Inferior parietal cortex (tissue), 1 donor: ENCODE measurements at regions not wholly inside any gene's neighbourhood (a gene's known extent, or its start where the extent isn't known, plus 50 kb on each side); places are given as distances from the start of the nearest gene placed in this dataset.

ENCODE experiments used
- DNase-seq: peaks from one replicate; pipeline ENCODE4 v3.0.0-alpha.2; 2016; ENCODE audit errors: extremely low spot score

GRCh38 chr20:60895363-60896079, 356.5 kb upstream of the CDH4 start:
- DNase-seq = no peak

DNA sequence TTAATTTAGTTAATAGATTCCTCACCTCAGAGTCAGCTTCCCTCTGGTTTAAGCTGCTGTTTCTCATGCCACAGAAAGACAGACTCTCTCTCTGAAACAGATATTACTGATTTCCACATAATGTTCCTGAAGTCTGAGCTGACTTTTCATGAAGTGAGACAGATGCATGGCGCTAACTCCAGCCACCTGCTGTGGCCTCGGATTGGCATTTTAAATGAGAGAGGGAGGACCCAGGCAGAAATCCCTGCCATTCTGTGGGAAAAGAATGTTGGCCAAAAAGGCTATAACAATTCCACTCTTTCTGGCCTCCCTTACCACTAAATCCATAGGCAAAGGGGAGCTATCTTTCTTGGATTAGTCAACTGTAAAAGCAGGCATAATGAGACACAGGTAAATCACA, 354.1 kb upstream of the CDH4 start:
- DNase-seq = no peak

- no peak for DNase-seq
Measured at GRCh38 chr20:60899320-60899719, 352.7 kb upstream of the CDH4 start.

DNA sequence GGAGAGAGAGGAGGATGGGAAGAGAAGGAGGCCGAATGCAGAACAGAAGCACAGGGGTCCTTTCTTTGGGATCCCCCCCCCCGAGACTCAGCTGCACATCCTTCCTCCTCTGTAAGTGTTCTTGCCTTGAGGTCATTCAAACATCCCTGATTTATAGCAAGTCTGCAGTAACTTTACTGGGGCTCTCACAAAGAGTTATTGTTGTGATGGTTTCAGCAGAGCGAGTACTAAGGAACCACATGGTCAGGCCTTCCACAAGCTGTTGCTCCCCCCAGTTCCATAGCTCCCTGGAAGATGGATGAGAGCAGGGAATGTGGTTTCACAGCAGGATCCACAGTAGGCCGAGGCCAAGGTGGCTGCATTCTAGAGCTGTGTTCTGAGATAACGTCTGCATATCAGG, 351.4 kb upstream of the CDH4 start:
- DNase-seq = no peak

DNA sequence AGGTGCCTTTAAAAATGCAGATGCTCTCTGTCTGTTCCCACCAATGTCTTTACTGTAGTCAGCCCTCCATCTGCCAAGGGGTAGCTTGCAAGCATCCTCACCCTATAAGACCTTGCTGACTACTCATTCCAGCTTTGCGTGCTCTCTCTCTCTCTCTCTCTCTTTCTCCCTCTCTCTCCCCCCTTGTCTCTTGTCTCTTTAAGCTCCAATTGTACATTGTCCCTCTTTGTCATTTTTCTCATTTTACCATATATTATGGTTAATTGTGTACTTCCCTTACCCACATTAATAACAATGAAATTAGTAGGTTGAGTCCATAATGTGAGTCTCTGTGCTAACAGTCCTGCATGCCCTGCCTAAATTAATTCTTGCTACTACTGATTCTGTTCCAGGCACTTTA, 350.2 kb upstream of the CDH4 start:
- no peak for DNase-seq

DNA sequence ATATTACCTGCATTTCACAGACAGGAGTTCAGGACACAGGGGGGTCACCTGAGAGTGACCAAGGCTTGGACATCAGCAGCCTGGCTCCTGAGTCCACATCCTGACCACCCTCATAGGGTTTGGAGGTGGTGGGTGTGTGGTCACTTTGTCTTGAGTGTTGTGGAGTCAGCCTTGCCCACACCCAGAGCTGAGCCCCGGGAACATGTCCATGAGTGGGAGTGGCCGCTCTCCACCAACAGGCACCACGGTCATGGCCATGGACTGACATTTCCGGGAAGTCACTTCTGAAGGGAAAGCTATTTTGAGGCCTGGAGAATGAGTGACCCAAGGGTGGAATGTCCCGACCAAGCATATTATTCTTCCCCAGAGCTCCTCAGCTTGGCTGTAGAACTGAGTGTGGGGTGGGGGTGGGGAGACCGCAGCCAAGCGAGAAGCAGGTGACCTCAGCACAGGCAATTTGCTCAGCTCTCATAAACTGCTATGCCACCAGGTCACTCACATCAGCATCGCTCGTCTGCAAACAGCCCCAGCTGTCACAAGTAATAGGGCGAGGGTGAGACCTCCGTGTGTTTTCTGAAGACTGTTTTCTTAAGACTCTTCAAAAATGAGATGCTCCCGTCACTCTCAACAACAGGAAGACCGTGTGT, 348.6 kb upstream of the CDH4 start:
- DNase-seq = no peak

- no peak for DNase-seq
Measured at GRCh38 chr20:60904730-60905129, 347.3 kb upstream of the CDH4 start.

DNA sequence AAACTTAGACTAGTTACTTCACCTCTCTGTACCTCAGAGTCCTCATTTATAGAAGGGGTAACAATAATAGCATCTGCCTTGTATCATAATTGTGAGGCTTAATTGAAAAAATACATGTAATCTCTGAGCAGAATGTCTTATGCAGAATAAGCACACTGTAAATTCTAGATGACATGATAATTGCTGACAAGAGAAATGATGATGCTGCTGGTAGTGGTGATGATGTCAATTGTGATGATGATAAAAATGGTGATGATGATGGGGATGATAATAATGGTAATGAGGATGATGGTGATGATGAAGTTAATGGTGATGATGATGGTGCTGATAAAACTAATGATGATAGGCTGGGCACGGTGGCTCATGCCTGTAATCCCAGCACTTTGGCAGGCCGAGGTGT, 346.1 kb upstream of the CDH4 start:
- no peak for DNase-seq

DNA sequence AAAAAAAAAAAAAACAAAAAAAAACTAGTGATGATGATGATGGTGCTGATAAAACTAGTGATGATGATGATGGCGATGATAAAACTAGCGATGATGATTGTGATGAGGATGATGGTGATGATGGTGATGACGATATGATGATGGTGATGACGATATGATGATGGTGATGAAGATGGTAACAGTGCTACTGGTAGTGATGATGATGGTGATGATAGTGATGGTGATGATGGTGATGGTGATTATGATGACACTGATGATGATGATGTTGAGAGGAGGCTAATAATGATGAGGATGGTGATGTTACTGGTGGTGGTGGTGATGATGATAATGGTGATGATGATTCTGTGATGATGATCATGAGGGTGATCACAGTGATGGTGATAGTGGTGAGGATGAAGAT, 345.5 kb upstream of the CDH4 start:
- no peak for DNase-seq

- DNase-seq = no peak
Measured at GRCh38 chr20:60913298-60913697, 338.8 kb upstream of the CDH4 start.

- DNase-seq = no peak
Measured at GRCh38 chr20:60921022-60921622, 330.9 kb upstream of the CDH4 start.

- no peak for DNase-seq
Measured at GRCh38 chr20:60926831-60927230, 325.2 kb upstream of the CDH4 start.

DNA sequence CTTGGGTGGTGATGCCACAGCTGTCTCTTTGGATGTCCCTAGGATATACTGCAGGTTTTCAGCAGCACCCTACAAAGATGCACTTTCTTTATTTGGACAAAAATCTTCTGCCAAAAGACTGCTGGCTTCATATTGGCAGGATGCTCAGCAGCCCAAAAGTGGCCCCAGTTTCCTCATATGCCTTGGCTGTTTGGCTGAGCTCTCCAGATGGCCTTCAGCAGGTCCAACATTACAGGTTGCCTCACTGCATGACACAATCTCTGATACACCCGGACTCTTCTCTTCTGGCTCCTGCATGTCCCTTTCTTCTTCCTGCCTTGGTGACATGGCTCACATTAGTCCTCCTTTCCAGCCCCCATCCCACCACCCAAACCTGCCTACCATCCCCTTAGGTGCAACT, 323.7 kb upstream of the CDH4 start:
- no peak for DNase-seq

DNA sequence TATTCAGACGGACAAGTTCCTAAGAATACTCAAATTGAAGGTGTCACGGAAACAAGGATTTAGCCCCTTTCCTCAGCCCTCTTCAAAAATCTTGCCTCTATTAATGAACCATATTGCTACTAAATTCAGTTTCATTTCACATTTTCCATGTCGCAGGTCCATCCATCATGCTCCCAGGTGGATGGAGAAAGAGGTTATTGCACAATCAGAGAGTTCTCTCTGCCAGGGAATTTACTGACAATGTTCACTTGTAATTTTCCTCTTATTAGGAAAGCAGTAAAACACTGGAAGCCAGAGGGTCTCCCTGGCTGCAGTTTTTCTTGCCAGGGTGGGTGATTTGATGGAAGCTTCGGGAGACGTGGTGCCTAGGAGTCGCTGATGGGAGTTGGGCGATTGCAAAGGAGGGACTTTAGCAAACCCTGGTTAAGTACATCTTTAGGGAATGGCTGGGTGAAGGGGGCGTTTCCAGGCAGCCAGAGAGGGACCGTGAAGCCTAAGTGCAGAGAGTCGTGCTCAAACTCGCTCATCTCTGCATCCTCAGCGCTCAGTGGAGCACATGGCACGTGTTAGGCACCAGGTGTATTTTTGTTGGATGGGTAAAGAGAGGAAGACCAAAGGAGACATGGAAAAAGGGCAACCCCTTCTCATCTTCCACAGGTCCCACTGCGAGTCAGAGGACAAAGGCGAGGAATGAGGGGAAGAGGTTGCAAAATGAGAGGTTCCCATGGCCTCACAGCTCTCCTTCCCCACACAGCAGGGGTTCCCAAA, 321.9 kb upstream of the CDH4 start:
- DNase-seq = no peak

- DNase-seq = no peak
Measured at GRCh38 chr20:60931696-60932095, 320.4 kb upstream of the CDH4 start.

- no peak for DNase-seq
Measured at GRCh38 chr20:60934724-60935123, 317.3 kb upstream of the CDH4 start.

DNA sequence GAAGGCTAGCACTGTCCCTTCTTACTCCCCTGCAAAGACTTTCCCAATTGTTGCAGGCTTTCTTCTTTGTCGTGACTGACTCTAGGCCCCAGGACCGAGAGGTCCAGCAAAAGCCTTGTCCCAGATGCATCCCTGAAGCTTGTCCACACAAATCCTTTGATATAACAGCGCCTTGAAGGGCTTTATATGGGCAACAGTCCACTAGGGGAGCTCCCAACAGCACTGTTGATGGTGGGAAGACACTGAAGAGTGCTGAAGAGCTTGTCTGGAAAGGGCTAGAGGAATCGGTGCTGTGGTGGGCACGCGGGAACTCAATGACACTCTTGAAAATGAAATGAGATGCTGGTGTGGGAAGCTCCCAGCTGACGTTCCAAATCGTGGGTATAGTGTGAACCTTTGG, 316.1 kb upstream of the CDH4 start:
- no peak for DNase-seq

DNA sequence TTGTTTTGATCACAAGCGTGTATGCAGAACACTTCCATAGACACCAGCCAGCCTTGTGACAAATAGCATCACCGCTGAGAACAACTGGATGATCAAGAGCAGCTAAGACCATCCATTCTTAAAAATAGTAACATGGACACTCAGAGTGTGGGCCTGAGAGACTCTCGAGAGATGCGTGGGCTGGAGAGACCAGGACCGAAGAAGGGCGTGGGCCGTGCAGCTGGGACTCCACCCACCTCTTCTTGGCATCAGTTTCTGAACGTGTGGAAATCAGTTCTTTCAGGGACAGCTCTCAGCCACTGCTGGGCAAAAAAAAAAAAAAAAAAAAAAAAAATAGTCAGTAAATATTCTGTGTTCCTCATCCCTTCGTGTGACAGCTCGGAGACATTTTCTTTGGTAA, 314.5 kb upstream of the CDH4 start:
- no peak for DNase-seq

DNA sequence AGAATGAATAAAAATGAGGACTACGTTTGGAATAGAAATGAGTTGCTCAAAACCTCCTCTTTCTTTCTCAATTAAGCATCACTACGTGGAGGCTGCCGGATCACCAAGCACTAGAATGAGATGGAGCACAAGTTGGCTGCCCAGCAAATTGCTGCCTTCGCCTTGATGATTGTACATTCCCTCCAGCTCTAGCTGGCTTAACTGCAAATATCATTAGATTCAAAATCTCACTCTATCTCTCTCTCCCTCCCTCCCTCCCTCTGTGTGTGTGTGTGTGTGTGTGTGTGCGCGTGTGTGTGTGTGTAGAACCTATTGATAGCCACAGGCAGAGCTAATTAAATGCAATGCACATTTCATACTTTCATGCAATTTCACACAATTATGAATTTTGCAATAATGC, 310.7 kb upstream of the CDH4 start:
- no peak for DNase-seq

- DNase-seq = no peak
Measured at GRCh38 chr20:60947819-60948218, 304.2 kb upstream of the CDH4 start.

GRCh38 chr20:60948224-60948623, 303.8 kb upstream of the CDH4 start:
- DNase-seq = no peak

GRCh38 chr20:60950561-60950960, 301.5 kb upstream of the CDH4 start:
- no peak for DNase-seq

DNA sequence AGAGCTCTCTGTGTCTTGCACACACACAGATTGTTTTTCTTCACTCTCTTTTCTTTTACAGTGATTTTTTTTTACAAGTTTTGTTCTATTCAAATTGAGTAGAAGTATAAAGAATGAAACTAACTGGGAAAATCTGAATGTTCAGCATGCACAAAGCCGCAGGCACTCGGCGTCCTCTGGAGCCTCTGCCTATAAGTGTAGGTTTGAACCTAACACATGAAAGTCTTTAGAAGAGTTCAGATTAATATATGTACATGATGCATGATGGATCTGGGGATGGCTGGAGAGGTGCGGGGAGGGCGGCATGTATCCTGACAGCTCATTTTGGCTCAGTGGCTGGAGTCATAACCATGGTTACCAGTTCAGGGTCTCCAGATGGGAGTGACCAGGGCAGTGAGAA, 301.1 kb upstream of the CDH4 start:
- DNase-seq = no peak
